ENCODE measurements at regions not wholly inside any gene's neighbourhood (a gene's known extent, or its start where the extent isn't known, plus 50 kb on each side); places are given as distances from the start of the nearest gene placed in this dataset.
"Not testable (repeated sequence)": the region's sequence is repeated elsewhere in the genome, so short reads cannot be mapped to it uniquely, and the experiment has no call there.

DNA sequence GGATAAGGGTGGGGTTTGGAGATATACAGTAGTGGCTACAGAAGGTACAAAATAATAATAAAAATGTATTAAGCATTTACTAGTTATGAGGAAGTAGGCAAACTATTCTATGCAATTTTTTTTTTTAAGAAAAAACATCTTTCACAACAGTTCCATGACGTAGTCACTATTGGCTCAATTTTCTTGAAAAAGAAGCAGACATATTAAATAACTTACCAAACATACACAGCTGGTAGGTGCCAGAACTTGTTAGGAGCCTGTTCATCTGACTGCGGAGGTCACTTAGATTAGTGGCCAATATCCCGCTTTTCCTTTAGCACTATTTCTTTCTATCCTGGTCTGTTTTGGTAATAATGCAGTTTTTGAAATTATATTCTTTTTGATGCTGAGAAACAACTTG, 593.5 kb downstream of the KCTD12 start:
- intact Hi-C loops (cut with micrococcal nuclease): no loop called here
- no peak overlapping the region for H3K27ac ChIP-seq (replicated peaks)
- H3K27me3 ChIP-seq (ENCODE audit: low read depth): no peaks in the 10 kb centered on the region
- H3K36me3 ChIP-seq: no peaks in the 10 kb centered on the region
- no peaks in the 10 kb centered on the region for H3K9me3 ChIP-seq (replicated peaks)
- DNase-seq: no peak
- TF ChIP-seq, protein P1, sequence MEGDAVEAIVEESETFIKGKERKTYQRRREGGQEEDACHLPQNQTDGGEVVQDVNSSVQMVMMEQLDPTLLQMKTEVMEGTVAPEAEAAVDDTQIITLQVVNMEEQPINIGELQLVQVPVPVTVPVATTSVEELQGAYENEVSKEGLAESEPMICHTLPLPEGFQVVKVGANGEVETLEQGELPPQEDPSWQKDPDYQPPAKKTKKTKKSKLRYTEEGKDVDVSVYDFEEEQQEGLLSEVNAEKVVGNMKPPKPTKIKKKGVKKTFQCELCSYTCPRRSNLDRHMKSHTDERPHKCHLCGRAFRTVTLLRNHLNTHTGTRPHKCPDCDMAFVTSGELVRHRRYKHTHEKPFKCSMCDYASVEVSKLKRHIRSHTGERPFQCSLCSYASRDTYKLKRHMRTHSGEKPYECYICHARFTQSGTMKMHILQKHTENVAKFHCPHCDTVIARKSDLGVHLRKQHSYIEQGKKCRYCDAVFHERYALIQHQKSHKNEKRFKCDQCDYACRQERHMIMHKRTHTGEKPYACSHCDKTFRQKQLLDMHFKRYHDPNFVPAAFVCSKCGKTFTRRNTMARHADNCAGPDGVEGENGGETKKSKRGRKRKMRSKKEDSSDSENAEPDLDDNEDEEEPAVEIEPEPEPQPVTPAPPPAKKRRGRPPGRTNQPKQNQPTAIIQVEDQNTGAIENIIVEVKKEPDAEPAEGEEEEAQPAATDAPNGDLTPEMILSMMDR (IDR thresholded peaks at IDR 0.05; ENCODE audit: borderline replicate concordance): no peak
- peaks cover 24% of the 10 kb centered on the region for H3K4me1 ChIP-seq
- H3K4me3 ChIP-seq: no peak overlapping the region

DNA sequence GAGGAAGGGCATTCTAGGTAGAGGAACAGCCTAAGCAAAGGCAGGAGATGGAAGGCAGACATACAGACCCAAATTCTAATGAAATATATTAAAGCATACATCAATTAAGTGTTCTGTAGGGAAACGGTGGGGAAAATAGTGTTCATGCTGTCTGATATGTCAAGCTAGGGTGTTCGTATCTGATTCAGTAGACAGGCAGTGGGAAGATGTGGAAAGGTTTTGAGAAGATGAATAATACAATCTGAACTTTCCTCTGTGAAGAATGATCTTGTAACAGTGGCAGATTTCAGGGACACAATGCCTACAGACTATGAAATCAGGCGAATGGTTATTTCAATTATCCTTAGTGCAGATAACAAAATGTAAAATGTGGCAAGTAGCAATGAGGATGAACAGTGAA, 594.2 kb downstream of the KCTD12 start:
- peaks cover 23% of the 10 kb centered on the region for H3K4me1 ChIP-seq
- no peak overlapping the region for H3K4me3 ChIP-seq
- intact Hi-C loops (cut with micrococcal nuclease): no loop called here
- H3K36me3 ChIP-seq: no peaks in the 10 kb centered on the region
- no peak overlapping the region for H3K27ac ChIP-seq (replicated peaks)
- H3K9me3 ChIP-seq (replicated peaks): no peaks in the 10 kb centered on the region
- TF ChIP-seq, protein P1 (IDR thresholded peaks at IDR 0.05; ENCODE audit: borderline replicate concordance): no peak
- no peaks in the 10 kb centered on the region for H3K27me3 ChIP-seq (ENCODE audit: low read depth)
- no peak for DNase-seq

DNA sequence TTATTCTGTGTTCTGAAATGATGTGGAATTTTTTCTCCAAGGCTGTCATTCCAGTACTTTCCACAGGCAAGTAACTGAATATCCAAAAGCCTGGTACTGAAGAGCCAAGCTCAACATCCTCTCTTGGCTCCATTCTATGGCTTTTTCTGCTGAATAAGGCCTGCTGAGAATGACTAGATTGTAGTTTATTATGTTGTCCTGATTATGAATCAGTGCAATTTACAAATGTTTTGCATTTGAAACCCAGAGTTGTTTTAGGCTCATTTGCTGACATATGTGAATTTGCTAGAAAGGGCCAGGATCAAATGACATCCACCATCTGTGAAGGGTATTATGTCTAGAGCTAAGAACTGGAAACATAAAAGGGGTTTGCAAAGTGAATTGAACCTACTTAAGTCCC, 596.6 kb downstream of the KCTD12 start:
- intact Hi-C loops (cut with micrococcal nuclease): no loop called here

DNA sequence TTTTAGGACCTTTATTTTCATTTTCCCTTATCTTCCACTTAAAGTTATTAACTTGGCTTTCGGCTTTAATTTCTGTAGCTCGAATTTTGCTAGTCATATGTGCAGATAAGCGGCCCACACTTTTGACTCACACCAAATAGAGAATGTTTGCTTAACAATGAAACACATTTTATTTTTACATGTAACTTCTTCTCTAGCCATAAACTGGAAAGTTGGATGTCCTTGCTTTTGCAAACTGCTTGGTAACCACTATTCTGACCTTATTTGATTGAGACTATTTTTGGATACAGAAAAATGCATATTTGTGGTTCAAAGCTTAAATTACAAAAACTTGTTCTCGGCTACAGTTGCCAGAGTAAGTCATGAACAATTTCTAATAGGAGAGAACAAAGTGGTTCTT, 600.0 kb downstream of the KCTD12 start:
- Histone ChIP-seq H3K36me3 (no peaks in the 10 kb centered on the region), H3K4me3 (no peak overlapping the region), H3K9me3 (replicated peaks) (peaks cover 8% of the 10 kb centered on the region), H3K4me1 (no peaks in the 10 kb centered on the region), H3K27ac (replicated peaks) (no peak overlapping the region), H3K27me3 (ENCODE audit: low read depth) (no peaks in the 10 kb centered on the region)
- intact Hi-C loops (cut with micrococcal nuclease): no loop called here
- no peak for DNase-seq
- TF ChIP-seq, protein P1 (IDR thresholded peaks at IDR 0.05; ENCODE audit: borderline replicate concordance): no peak

More for the DNA sequence above, 596.6 kb downstream of the KCTD12 start:
- no peak for DNase-seq
- peaks cover 15% of the 10 kb centered on the region for H3K4me1 ChIP-seq
- H3K4me3 ChIP-seq: no peak overlapping the region
- TF ChIP-seq, protein P1 (IDR thresholded peaks at IDR 0.05; ENCODE audit: borderline replicate concordance): no peak
- H3K27ac ChIP-seq (replicated peaks): no peak overlapping the region
- peaks cover 8% of the 10 kb centered on the region for H3K9me3 ChIP-seq (replicated peaks)
- no peaks in the 10 kb centered on the region for H3K27me3 ChIP-seq (ENCODE audit: low read depth)
- no peaks in the 10 kb centered on the region for H3K36me3 ChIP-seq

DNA sequence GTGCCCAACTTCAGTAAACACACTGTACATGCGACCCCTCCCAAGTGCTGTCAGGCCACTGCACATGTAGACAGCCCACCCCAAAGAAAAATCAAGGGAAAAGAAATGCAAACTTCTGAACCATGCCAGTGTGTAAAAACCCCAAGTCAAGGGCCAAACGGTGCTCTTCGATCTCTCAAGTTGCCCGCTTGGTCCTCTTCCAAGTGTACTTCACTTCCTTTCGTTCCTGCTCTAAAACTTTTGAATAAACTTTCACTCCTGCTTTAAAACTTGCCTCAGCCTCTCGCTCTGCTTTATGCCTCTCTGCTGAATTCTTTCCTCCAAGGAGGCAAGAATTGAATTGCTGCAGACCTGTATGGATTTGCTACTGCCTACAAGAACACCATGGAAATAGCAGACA, 600.7 kb downstream of the KCTD12 start:
- H3K27me3 ChIP-seq (ENCODE audit: low read depth): no peaks in the 10 kb centered on the region
- no peaks in the 10 kb centered on the region for H3K36me3 ChIP-seq
- no peak for DNase-seq
- peaks cover 8% of the 10 kb centered on the region for H3K9me3 ChIP-seq (replicated peaks)
- no peak overlapping the region for H3K4me3 ChIP-seq
- intact Hi-C loops (cut with micrococcal nuclease): no loop called here
- no peak overlapping the region for H3K27ac ChIP-seq (replicated peaks)
- H3K4me1 ChIP-seq: no peaks in the 10 kb centered on the region
- TF ChIP-seq, protein P1 (IDR thresholded peaks at IDR 0.05; ENCODE audit: borderline replicate concordance): no peak

DNA sequence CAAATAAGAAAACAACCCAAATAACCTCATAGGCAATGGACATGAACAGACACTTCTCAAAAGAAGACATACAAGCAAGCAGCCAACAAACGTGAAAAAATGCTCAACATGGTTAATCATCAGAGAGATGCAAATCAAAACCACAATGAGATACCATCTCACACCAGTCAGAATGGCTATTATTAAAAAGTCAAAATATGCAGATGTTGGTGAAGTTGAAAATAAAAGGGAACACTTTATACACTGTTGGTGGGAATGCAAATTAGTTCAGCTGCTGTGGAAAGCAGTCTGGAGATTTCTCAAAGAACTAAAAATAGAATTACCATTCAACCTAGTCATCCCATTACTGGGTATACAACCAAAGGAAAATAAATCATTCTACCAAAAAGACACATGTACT, 606.4 kb downstream of the KCTD12 start:
- DNase-seq; H3K4me3 ChIP-seq; H3K27ac ChIP-seq (replicated peaks); H3K27me3 ChIP-seq (ENCODE audit: low read depth); H3K36me3 ChIP-seq; H3K4me1 ChIP-seq; intact Hi-C loops (cut with micrococcal nuclease); H3K9me3 ChIP-seq (replicated peaks): not testable (repeated sequence)

All from left ventricle myocardium inferior (tissue), 1 donor.